Mesenchymal stem cell (in vitro differentiated cells and primary cell): ENCODE measurements at regions not wholly inside any gene's neighbourhood (a gene's known extent, or its start where the extent isn't known, plus 50 kb on each side); places are given as distances from the start of the nearest gene placed in this dataset.

ENCODE experiments used
- DNase-seq: peaks from one replicate; pipeline ENCODE4 v3.0.0-alpha.2; 2013
- H2AFZ ChIP-seq: one replicate; pipeline ENCODE4 v1.6.1; 2013; ENCODE audit warnings: low read depth, mild to moderate bottlenecking, control low read depth, inconsistent platforms, low read length, moderate library complexity
- H2AK5ac ChIP-seq: 2 replicates; pipeline ENCODE4 v1.6.1; 2013; ENCODE audit warnings: low read length, moderate library complexity, mild to moderate bottlenecking, inconsistent platforms; ENCODE audit not compliant: severe bottlenecking
- H2BK120ac ChIP-seq: one replicate; pipeline ENCODE4 v1.6.1; 2013; ENCODE audit warnings: low read depth, mild to moderate bottlenecking, inconsistent platforms, low read length, moderate library complexity
- H2BK12ac ChIP-seq, 2 experiments: one replicate each; pipeline ENCODE4 v1.6.1; 2013; ENCODE audit warnings: inconsistent platforms in 2 of 2, low read length in 2 of 2, mild to moderate bottlenecking in 2 of 2, moderate library complexity in 2 of 2, control low read depth in 1 of 2
- H2BK15ac ChIP-seq: one replicate; pipeline ENCODE4 v1.6.1; 2013; ENCODE audit warnings: mild to moderate bottlenecking, low read depth, inconsistent platforms; ENCODE audit not compliant: poor library complexity, severe bottlenecking
- H2BK5ac ChIP-seq: 2 replicates; pipeline ENCODE4 v1.6.1; 2013; ENCODE audit warnings: low read depth, mild to moderate bottlenecking, low read length, control low read depth, inconsistent platforms; ENCODE audit not compliant: poor library complexity, severe bottlenecking
- H3K14ac ChIP-seq, 2 experiments: one replicate each; pipeline ENCODE4 v1.6.1; 2013; ENCODE audit warnings: inconsistent platforms in 2 of 2, low read length in 2 of 2, control low read depth in 1 of 2, mild to moderate bottlenecking in 1 of 2, moderate library complexity in 1 of 2
- H3K18ac ChIP-seq, 2 experiments: one replicate each; pipeline ENCODE4 v1.6.1; 2013; ENCODE audit warnings: inconsistent platforms in 2 of 2, low read length in 2 of 2, control low read depth in 1 of 2, low read depth in 1 of 2, mild to moderate bottlenecking in 1 of 2
- H3K23ac ChIP-seq, 2 experiments: one replicate each; pipeline ENCODE4 v1.6.1; 2013; ENCODE audit warnings: inconsistent platforms in 2 of 2, low read length in 2 of 2, mild to moderate bottlenecking in 2 of 2, moderate library complexity in 2 of 2, control low read depth in 1 of 2
- H3K27ac ChIP-seq: 2 replicates; pipeline ENCODE4 v1.5.1; 2013; ENCODE audit warnings: mild to moderate bottlenecking, moderate library complexity, low read length, control low read depth, inconsistent platforms; ENCODE audit not compliant: poor library complexity, severe bottlenecking
- H3K27me3 ChIP-seq, 2 experiments: 2 replicates each; pipeline versions ENCODE4 v1.6.1 to v1.7.0; 2013; ENCODE audit warnings: low read length in 2 of 2, mild to moderate bottlenecking in 2 of 2, moderate library complexity in 2 of 2, control low read depth in 1 of 2, inconsistent platforms in 1 of 2; ENCODE audit not compliant: control insufficient read depth in 1 of 2, insufficient read depth in 1 of 2
- H3K36me3 ChIP-seq, 2 experiments: 2 replicates each; pipeline versions ENCODE4 v1.6.1 to v1.7.0; 2013; ENCODE audit warnings: low read length in 2 of 2, control low read depth in 1 of 2, inconsistent platforms in 1 of 2, low read depth in 1 of 2, mild to moderate bottlenecking in 1 of 2; ENCODE audit not compliant: insufficient read depth in 2 of 2, control insufficient read depth in 1 of 2
- H3K4ac ChIP-seq, 2 experiments: one replicate each; pipeline ENCODE4 v1.6.1; 2013; ENCODE audit warnings: inconsistent platforms in 2 of 2, low read length in 2 of 2, mild to moderate bottlenecking in 2 of 2, moderate library complexity in 2 of 2, control low read depth in 1 of 2, low read depth in 1 of 2
- H3K4me1 ChIP-seq: 2 replicates; pipeline ENCODE4 v1.6.1; 2013; ENCODE audit warnings: low read depth, low read length, control low read depth; ENCODE audit not compliant: control insufficient read depth, insufficient read depth
- H3K4me2 ChIP-seq: 2 replicates; pipeline ENCODE4 v1.6.1; 2013; ENCODE audit warnings: low read length, mild to moderate bottlenecking, inconsistent platforms; ENCODE audit not compliant: poor library complexity, severe bottlenecking
- H3K4me3 ChIP-seq, 2 experiments: 2 replicates each; pipeline versions ENCODE4 v1.5.1 to v1.7.0; 2013; ENCODE audit warnings: low read length in 2 of 2, mild to moderate bottlenecking in 2 of 2, control low read depth in 1 of 2, low read depth in 1 of 2; ENCODE audit not compliant: insufficient read depth in 1 of 2
- H3K79me1 ChIP-seq: replicated peaks from 2 replicates; pipeline ENCODE4 v1.6.1; 2013; ENCODE audit warnings: mild to moderate bottlenecking, control low read depth, low read length, inconsistent platforms; ENCODE audit not compliant: poor library complexity, severe bottlenecking
- H3K9ac ChIP-seq: 2 replicates; pipeline ENCODE4 v1.7.0; 2013; ENCODE audit warnings: mild to moderate bottlenecking, low read length, moderate library complexity
- H3K9me3 ChIP-seq: 2 replicates; pipeline ENCODE4 v1.7.0; 2013; ENCODE audit warnings: mild to moderate bottlenecking, low read length; ENCODE audit not compliant: control insufficient read depth
- H4K8ac ChIP-seq: one replicate; pipeline ENCODE4 v1.6.1; 2013; ENCODE audit warnings: inconsistent platforms, mild to moderate bottlenecking, low read length, moderate library complexity
- H4K91ac ChIP-seq: one replicate; pipeline ENCODE4 v1.6.1; 2013; ENCODE audit warnings: mild to moderate bottlenecking, low read length, inconsistent platforms
- WGBS: methylation state at CpG from one replicate; pipeline ENCODE4 v1.1.7; 2013; ENCODE audit warnings: mixed read lengths; 5-methylcytosine and 5-hydroxymethylcytosine counted together

DNA sequence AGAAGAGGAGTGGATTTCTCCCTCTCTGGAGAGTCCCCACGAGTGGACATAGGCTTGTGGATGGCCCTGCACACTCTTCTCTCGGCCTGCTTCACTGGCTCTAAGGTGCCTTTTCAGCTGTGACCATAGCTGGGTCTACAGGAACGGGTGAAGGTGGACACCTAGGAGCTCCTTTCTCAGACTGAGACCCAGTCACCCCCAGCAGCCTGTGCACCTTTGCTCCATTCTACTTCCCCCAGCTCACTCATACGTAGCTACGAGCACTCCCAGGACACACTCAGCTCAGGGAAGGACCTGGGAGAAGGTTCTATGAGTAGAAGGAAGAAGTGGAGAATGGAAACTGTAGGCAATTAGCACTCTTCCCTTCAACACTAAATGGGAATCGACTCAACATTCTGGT lies 272.0 kb upstream of the KLF6 start:
- Histone ChIP-seq H2BK5ac (no peak overlapping the region), H3K4me2 (no peak overlapping the region), H3K23ac (no peak overlapping the region), H3K36me3 (no peaks in the 10 kb centered on the region), H2BK120ac (no peak overlapping the region), H3K79me1 (no peaks in the 10 kb centered on the region), H3K14ac (no peak overlapping the region), H3K9ac (no peak overlapping the region), H3K4me3 (no peak overlapping the region), H2AFZ (no peak overlapping the region), H3K9me3 (no peaks in the 10 kb centered on the region), H3K27ac (no peak overlapping the region), H4K91ac (peak overlapping the region; percentile 57), H2BK12ac (peak overlapping the region; percentile 0 to 88), H2AK5ac (no peak overlapping the region), H3K27me3 (no peaks in the 10 kb centered on the region), H3K4me1 (no peaks in the 10 kb centered on the region), H2BK15ac (peak overlapping the region; percentile 73), H4K8ac (no peak overlapping the region), H3K4ac (peak overlapping the region in 1 of 2 experiments; percentile 6), H3K18ac (no peak overlapping the region)
- no peak for DNase-seq
- 89% methylated on average over 3 of the region's 6 CpGs for WGBS

DNA sequence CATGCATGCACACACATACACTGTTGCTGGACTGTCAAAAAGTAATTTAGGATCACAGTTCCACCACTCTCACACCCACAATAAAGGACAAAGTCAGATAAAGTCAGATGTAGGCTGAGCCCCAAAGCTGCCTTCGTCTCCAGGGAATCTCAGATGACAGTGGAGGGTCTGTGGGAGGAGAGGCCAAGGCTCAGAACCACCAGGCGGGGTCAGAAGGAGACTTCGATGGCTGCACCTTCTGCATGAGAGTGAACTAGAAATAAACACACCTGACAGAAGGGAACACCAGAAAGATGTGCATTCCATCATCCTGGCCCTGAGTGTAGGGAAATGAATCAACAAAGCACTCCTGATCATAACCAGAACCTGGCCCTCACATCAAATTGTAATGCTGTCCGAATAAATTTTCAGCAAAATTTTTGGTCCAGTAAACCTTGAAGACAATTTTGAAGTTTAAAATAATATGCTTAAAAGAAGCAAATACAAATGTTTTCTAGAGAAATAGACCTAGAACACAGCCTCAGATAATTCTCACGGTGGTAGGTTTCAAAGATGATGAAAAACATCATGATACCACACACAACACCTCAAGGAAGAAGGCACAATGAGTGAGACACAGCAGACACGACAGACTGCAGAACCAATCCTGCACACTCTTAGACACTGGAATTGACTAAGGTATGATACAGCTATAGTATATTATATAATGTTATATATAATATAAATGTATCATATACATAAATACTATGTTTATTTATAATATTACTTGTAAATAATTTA lies 269.8 kb upstream of the KLF6 start:
- peak overlapping the region; percentile 6 to 37 for H2BK12ac ChIP-seq
- H2AFZ ChIP-seq, result no peak overlapping the region
- H3K18ac ChIP-seq, result peak overlapping the region in 1 of 2 experiments; percentile 18
- H4K91ac ChIP-seq, result no peak overlapping the region
- H3K4me1 ChIP-seq, result no peaks in the 10 kb centered on the region
- H3K27ac ChIP-seq, result no peak overlapping the region
- H2AK5ac ChIP-seq, result no peak overlapping the region
- no peaks in the 10 kb centered on the region for H3K36me3 ChIP-seq
- no peak overlapping the region for H3K23ac ChIP-seq
- no peak overlapping the region for H3K4ac ChIP-seq
- no peak overlapping the region for H2BK120ac ChIP-seq
- H3K9me3 ChIP-seq, result no peaks in the 10 kb centered on the region
- no peak overlapping the region for H3K14ac ChIP-seq
- no peak overlapping the region for H3K4me2 ChIP-seq
- H4K8ac ChIP-seq, result no peak overlapping the region
- peak overlapping the region; percentile 30 for H2BK15ac ChIP-seq
- H3K4me3 ChIP-seq, result no peak overlapping the region
- 88% methylated on average over 4 of the region's 6 CpGs for WGBS
- no peak overlapping the region for H3K9ac ChIP-seq
- no peak overlapping the region for H2BK5ac ChIP-seq
- no peaks in the 10 kb centered on the region for H3K27me3 ChIP-seq
- no peak for DNase-seq
- H3K79me1 ChIP-seq, result no peaks in the 10 kb centered on the region

DNA sequence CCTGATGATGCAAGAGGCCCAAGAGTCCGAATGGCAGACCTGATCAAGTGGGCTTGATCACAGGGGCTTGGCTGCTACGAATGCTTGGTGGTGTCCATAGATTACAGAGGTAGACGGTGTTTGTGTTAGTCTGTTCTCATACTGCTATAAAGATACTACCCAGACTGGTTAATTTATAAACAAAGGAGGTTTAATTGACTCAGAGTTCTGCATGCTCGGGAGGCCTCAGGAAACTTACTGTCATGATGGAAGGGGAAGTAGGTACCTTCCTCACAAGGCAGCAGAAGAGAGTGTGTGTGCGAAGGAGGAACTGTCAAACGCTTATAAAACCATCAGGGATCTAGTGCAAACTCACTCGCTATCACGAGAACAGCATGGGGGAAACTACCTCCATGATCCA lies 268.9 kb upstream of the KLF6 start:
- Histone ChIP-seq H2BK120ac (no peak overlapping the region), H3K4me3 (no peak overlapping the region), H3K14ac (no peak overlapping the region), H3K27ac (no peak overlapping the region), H2BK12ac (peak overlapping the region in 1 of 2 experiments; percentile 28), H3K79me1 (no peaks in the 10 kb centered on the region), H3K9me3 (no peaks in the 10 kb centered on the region), H3K23ac (no peak overlapping the region), H3K9ac (no peak overlapping the region), H4K91ac (no peak overlapping the region), H2AK5ac (no peak overlapping the region), H2BK15ac (no peak overlapping the region), H3K36me3 (no peaks in the 10 kb centered on the region), H3K4ac (no peak overlapping the region), H3K18ac (peak overlapping the region in 1 of 2 experiments; percentile 61), H4K8ac (no peak overlapping the region), H3K4me1 (no peaks in the 10 kb centered on the region), H3K27me3 (no peaks in the 10 kb centered on the region), H2BK5ac (no peak overlapping the region), H2AFZ (no peak overlapping the region), H3K4me2 (no peak overlapping the region)
- WGBS, result 45% methylated on average over 7 of the region's 8 CpGs
- peak; percentile 51 for DNase-seq

DNA sequence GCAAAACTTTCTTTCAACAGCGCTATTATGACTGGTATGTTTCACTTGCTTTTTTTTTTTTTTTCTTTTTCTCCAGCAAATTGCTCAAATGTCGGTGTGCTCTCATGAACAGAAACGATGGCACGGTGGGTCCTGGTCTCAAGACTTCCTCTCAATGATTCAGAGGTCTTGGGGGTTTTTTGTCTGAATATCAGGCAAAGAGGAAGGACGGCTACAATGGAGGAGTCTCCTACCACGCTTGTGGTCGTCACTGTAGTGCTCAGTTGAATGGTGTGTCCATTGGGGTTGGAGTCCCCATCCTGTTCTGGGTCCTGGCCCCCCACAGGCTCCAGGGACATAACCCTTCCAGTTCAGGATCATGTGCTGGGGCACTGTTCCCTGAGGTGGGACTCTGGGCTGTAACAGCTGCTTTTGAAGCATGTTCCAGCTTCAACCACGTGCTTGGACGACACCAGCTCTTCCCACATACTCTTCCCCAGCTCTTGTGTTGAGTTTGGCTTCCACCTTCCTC lies 266.7 kb upstream of the KLF6 start:
- 68% methylated on average over 7 of the region's 9 CpGs for WGBS
- no peak overlapping the region for H2BK5ac ChIP-seq
- H3K4me1 ChIP-seq, result no peaks in the 10 kb centered on the region
- H3K23ac ChIP-seq, result no peak overlapping the region
- no peak overlapping the region for H3K27ac ChIP-seq
- no peaks in the 10 kb centered on the region for H3K36me3 ChIP-seq
- peak overlapping the region; percentile 26 to 74 for H3K4ac ChIP-seq
- H2AK5ac ChIP-seq, result no peak overlapping the region
- H4K91ac ChIP-seq, result peak overlapping the region; percentile 19
- no peak overlapping the region for H2BK15ac ChIP-seq
- peak overlapping the region; percentile 92 for H4K8ac ChIP-seq
- H2AFZ ChIP-seq, result no peak overlapping the region
- no peak overlapping the region for H3K4me2 ChIP-seq
- H2BK12ac ChIP-seq, result peak overlapping the region; percentile 89 to 97
- H3K14ac ChIP-seq, result peak overlapping the region in 1 of 2 experiments; percentile 51
- H3K18ac ChIP-seq, result peak overlapping the region; percentile 75 to 85
- H3K9ac ChIP-seq, result peak overlapping the region; percentile 75
- H3K9me3 ChIP-seq, result no peaks in the 10 kb centered on the region
- DNase-seq, result no peak
- no peak overlapping the region for H2BK120ac ChIP-seq
- no peaks in the 10 kb centered on the region for H3K79me1 ChIP-seq
- H3K27me3 ChIP-seq, result no peaks in the 10 kb centered on the region
- H3K4me3 ChIP-seq, result peak overlapping the region in 1 of 2 experiments; percentile 53
